Subcutaneous abdominal adipose tissue (tissue), 5 donors: ENCODE measurements at regions not wholly inside any gene's neighbourhood (a gene's known extent, or its start where the extent isn't known, plus 50 kb on each side); places are given as distances from the start of the nearest gene placed in this dataset.

Experiments
- H3K27ac ChIP-seq: one replicate; pipeline ENCODE4 v1.7.0; 2013; ENCODE audit warnings: low read depth, mild to moderate bottlenecking, inconsistent platforms, low read length, moderate library complexity
- H3K27me3 ChIP-seq, 5 donors: one replicate each; pipeline ENCODE4 v1.7.0; 2013; ENCODE audit warnings: low read length in 5 of 5, inconsistent platforms in 1 of 5; ENCODE audit not compliant: control insufficient read depth in 5 of 5, insufficient read depth in 4 of 5
- H3K36me3 ChIP-seq, 5 donors: one replicate each; pipeline ENCODE4 v1.7.0; 2013; ENCODE audit warnings: low read length in 5 of 5; ENCODE audit not compliant: control insufficient read depth in 5 of 5, insufficient read depth in 5 of 5
- H3K4me1 ChIP-seq, 5 donors: one replicate each; pipeline ENCODE4 v1.7.0; 2013; ENCODE audit warnings: low read length in 5 of 5, mild to moderate bottlenecking in 3 of 5, moderate library complexity in 1 of 5; ENCODE audit not compliant: control insufficient read depth in 5 of 5, insufficient read depth in 5 of 5
- H3K4me3 ChIP-seq, 5 donors: one replicate each; pipeline ENCODE4 v1.7.0; 2013; ENCODE audit warnings: low read length in 5 of 5, low read depth in 1 of 5
- H3K9ac ChIP-seq, 5 donors: one replicate each; pipeline ENCODE4 v1.7.0; 2013; ENCODE audit warnings: low read length in 5 of 5, mild to moderate bottlenecking in 4 of 5, moderate library complexity in 3 of 5
- H3K9me3 ChIP-seq, 5 donors: one replicate each; pipeline ENCODE4 v1.7.0; 2013; ENCODE audit warnings: low read length in 5 of 5; ENCODE audit not compliant: control insufficient read depth in 5 of 5
- donor health status: healthy.
- donor health status: healthy.
- donor health status: healthy.
- donor health status: healthy.
- donor health status: healthy.

- Histone ChIP-seq H3K9ac (no peak overlapping the region), H3K4me3 (no peak overlapping the region), H3K36me3 (no peaks in the 10 kb centered on the region), H3K27ac (no peak overlapping the region), H3K27me3 (no peaks in the 10 kb centered on the region), H3K4me1 (no peaks in the 10 kb centered on the region), H3K9me3 (peaks cover 0 to 2% (median under 1%) of the 10 kb centered on the region in 5 donors)
These were observed 1063.3 kb downstream of the BCL11A start for GRCh38 chr2:59490192-59490591.

- no peak overlapping the region for H3K4me3 ChIP-seq
- H3K9ac ChIP-seq, result no peak overlapping the region
- no peaks in the 10 kb centered on the region for H3K36me3 ChIP-seq
- H3K9me3 ChIP-seq, result peaks cover 0 to 5% (median 0%) of the 10 kb centered on the region in 5 donors
- no peaks in the 10 kb centered on the region for H3K4me1 ChIP-seq
- no peak overlapping the region for H3K27ac ChIP-seq
- H3K27me3 ChIP-seq, result no peaks in the 10 kb centered on the region
These were observed 1068.8 kb downstream of the BCL11A start for GRCh38 chr2:59484673-59485072.

GRCh38 chr2:59463426-59463825 lies 1090.0 kb downstream of the BCL11A start:
- H3K9ac ChIP-seq, result no peak overlapping the region
- no peaks in the 10 kb centered on the region for H3K27me3 ChIP-seq
- H3K9me3 ChIP-seq, result peaks cover 0 to 2% (median 0%) of the 10 kb centered on the region in 5 donors
- no peaks in the 10 kb centered on the region for H3K36me3 ChIP-seq
- H3K27ac ChIP-seq, result no peak overlapping the region
- H3K4me3 ChIP-seq, result no peak overlapping the region
- no peaks in the 10 kb centered on the region for H3K4me1 ChIP-seq

DNA sequence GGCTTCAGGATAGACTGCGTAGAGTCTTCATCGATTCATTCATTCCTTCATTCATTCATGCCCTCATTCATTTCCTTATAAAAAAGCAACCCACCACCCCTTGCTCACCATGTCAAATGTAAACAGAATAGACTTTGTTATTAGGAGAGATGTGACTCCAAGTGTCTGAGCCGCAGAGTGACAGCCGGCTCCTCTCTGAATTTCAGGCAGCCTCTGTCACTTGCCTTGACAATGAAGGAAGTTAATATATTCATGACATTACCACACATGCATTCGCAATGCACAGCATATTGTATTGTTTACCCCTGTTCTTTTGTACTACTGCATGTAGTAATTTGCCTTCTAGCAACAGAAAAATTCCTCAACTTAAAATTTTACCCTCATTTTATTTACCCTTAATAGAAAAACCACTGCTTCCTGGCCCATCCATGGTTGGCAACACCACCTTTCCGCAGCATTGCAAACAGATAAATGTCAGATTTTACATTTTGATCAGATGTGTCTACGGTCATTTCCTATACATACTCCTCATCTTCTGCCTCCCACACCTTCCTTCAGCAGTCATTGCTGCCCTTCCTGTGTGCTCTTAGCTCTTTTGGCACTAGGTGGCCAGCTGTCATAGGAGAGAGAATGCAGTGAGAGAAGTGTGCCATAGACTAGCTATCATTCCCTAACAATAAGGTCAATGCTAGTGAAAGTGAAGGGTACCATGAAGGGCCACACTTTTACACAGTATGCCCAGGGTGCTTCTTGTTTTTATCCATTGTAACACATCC lies 1090.8 kb downstream of the BCL11A start:
- H3K4me3 ChIP-seq, result no peak overlapping the region
- no peak overlapping the region for H3K27ac ChIP-seq
- no peaks in the 10 kb centered on the region for H3K36me3 ChIP-seq
- H3K9ac ChIP-seq, result no peak overlapping the region
- H3K9me3 ChIP-seq, result peaks cover 0 to 2% (median 0%) of the 10 kb centered on the region in 5 donors
- no peaks in the 10 kb centered on the region for H3K27me3 ChIP-seq
- no peaks in the 10 kb centered on the region for H3K4me1 ChIP-seq

DNA sequence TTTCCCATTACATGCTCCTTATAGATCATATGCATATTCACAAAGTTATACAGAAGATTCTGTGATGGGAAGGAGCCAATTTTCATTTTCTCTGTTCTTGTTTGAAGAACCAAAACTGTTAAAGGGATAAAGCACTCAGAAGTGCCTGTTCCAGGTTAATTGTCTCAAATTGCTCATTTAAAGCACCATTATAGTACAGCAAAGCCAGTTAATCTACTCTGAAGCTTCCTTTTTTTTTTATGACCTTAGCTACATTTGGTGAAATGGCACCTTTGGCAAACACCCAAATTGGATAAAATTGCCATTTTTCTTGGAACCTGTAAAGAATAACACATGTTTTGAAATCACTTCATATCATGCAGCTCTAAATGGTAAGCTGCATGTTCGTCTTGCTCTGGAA lies 1092.3 kb downstream of the BCL11A start:
- Histone ChIP-seq H3K36me3 (no peaks in the 10 kb centered on the region), H3K4me3 (no peak overlapping the region), H3K4me1 (no peaks in the 10 kb centered on the region), H3K27ac (no peak overlapping the region), H3K9me3 (no peaks in the 10 kb centered on the region), H3K9ac (no peak overlapping the region), H3K27me3 (no peaks in the 10 kb centered on the region)

- Histone ChIP-seq H3K9ac (no peak overlapping the region), H3K27ac (no peak overlapping the region), H3K27me3 (no peaks in the 10 kb centered on the region), H3K36me3 (no peaks in the 10 kb centered on the region), H3K4me1 (no peaks in the 10 kb centered on the region), H3K9me3 (no peaks in the 10 kb centered on the region), H3K4me3 (no peak overlapping the region)
These were observed 1094.7 kb downstream of the BCL11A start for GRCh38 chr2:59458800-59459199.

- H3K9me3 ChIP-seq, result no peaks in the 10 kb centered on the region
- H3K4me3 ChIP-seq, result no peak overlapping the region
- H3K9ac ChIP-seq, result no peak overlapping the region
- H3K4me1 ChIP-seq, result no peaks in the 10 kb centered on the region
- no peak overlapping the region for H3K27ac ChIP-seq
- H3K36me3 ChIP-seq, result no peaks in the 10 kb centered on the region
- no peaks in the 10 kb centered on the region for H3K27me3 ChIP-seq
These were observed 1097.2 kb downstream of the BCL11A start for GRCh38 chr2:59456285-59456684.

DNA sequence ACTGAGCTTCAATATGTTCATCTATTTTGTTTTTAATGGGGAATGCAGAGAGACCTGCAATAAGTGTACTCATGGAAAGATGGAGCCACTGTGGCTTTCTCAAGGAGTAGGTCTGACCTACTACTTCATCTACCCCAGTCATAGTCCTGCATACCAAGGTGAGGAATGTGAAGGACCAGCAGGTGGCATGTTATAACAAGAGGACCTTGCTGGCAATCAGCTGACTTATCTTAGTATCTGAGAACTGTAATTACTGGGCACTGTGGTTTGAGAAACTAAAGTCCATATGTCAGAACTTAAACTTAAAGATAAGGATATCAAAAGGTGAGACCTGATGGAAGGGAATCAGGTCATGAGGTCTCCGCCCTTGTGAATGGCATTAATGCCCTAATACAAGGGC lies 1104.2 kb downstream of the BCL11A start:
- Histone ChIP-seq H3K9ac (no peak overlapping the region), H3K36me3 (no peaks in the 10 kb centered on the region), H3K27ac (no peak overlapping the region), H3K27me3 (no peaks in the 10 kb centered on the region), H3K4me1 (no peaks in the 10 kb centered on the region), H3K4me3 (no peak overlapping the region), H3K9me3 (no peaks in the 10 kb centered on the region)

DNA sequence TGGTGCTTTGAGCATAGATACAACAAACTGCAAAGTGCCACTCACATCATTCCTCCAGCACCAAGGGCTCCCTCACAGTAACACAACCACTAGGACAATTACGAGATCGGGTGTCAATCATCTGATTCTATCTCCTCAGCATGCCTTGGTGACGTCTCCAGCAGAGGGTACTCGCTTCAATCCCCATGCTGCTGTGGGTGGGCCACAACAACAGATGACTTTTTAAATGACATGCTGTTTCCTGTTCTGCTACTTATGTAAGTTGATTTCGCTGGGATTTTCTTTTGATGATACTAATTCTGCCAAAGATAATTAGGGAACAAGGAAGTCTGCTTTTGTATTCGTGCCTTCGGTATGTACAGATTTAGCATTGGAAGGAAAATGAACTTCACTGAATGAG lies 1113.0 kb downstream of the BCL11A start:
- H3K9ac ChIP-seq, result no peak overlapping the region
- peaks cover 0 to 2% (median 0%) of the 10 kb centered on the region in 5 donors for H3K9me3 ChIP-seq
- no peak overlapping the region for H3K27ac ChIP-seq
- H3K36me3 ChIP-seq, result no peaks in the 10 kb centered on the region
- no peaks in the 10 kb centered on the region for H3K27me3 ChIP-seq
- no peaks in the 10 kb centered on the region for H3K4me1 ChIP-seq
- no peak overlapping the region for H3K4me3 ChIP-seq

GRCh38 chr2:59435635-59436034 lies 1117.8 kb downstream of the BCL11A start:
- no peaks in the 10 kb centered on the region for H3K27me3 ChIP-seq
- H3K4me3 ChIP-seq, result no peak overlapping the region

More at GRCh38 chr2:59435635-59436034, 1117.8 kb downstream of the BCL11A start:
- Histone ChIP-seq H3K9ac (no peak overlapping the region), H3K36me3 (no peaks in the 10 kb centered on the region), H3K27ac (no peak overlapping the region), H3K9me3 (peaks cover 0 to 5% (median 4%) of the 10 kb centered on the region in 5 donors), H3K4me1 (peaks cover 0 to 5% (median 0%) of the 10 kb centered on the region in 5 donors)
